WTC11 (cell line): ENCODE measurements at regions not wholly inside any gene's neighbourhood (a gene's known extent, or its start where the extent isn't known, plus 50 kb on each side); places are given as distances from the start of the nearest gene placed in this dataset.

ENCODE experiments used
- ATAC-seq: fragments of 200-7000 bp; cut with Tn5 transposase; 2 replicates; pipeline ENCODE4 v1.10.0; 2021; ENCODE audit warnings: mild to moderate bottlenecking, moderate library complexity
- CTCF ChIA-PET: fragments of 300-600 bp; sonication (Branson Sonifier 250); formaldehyde crosslinking; loops from one replicate; lab custom pipeline; 2021; ENCODE audit warnings: antibody characterized with exemption; lab: Charles Lee
- POLR2A ChIA-PET: fragments of 350-600 bp; sonication (Branson Sonifier 250); formaldehyde crosslinking; loops from one replicate; lab custom pipeline; 2021; ENCODE audit warnings: antibody characterized with exemption; lab: Charles Lee
- DNase-seq: peaks from one replicate; pipeline ENCODE4 v3.0.0; 2021; ENCODE audit warnings: low spot score
- H3K27ac Mint-ChIP-seq: 2 replicates; pipeline ENCODE4 v1.8.0; 2021; ENCODE audit warnings: mixed read lengths
- H3K27me3 Mint-ChIP-seq: 2 replicates; pipeline ENCODE4 v1.8.0; 2021; ENCODE audit warnings: low read depth, mild to moderate bottlenecking, moderate library complexity, mixed read lengths
- H3K36me3 Mint-ChIP-seq: 2 replicates; pipeline ENCODE4 v1.8.0; 2021; ENCODE audit warnings: mixed read lengths
- H3K4me1 Mint-ChIP-seq: 2 replicates; pipeline ENCODE4 v1.8.0; 2022; ENCODE audit warnings: mixed read lengths
- H3K4me3 Mint-ChIP-seq: 2 replicates; pipeline ENCODE4 v1.8.0; 2021; ENCODE audit warnings: mild to moderate bottlenecking, moderate library complexity, mixed read lengths
- H3K9me3 Mint-ChIP-seq: 2 replicates; pipeline ENCODE4 v1.8.0; 2021; ENCODE audit warnings: mixed read lengths
- CREM ChIP-seq: sonication (generic); formaldehyde crosslinking; IDR thresholded peaks from 2 replicates; pipeline ENCODE4 v1.8.1; 2022; ENCODE audit warnings: mild to moderate bottlenecking, missing genetic modification reagents, moderate library complexity
- ELF4 ChIP-seq: sonication (generic); formaldehyde crosslinking; IDR thresholded peaks from 2 replicates; pipeline ENCODE4 v1.8.1; 2022; ENCODE audit warnings: low read depth, mild to moderate bottlenecking, moderate library complexity, missing genetic modification reagents
- FOXK1 ChIP-seq: sonication (generic); formaldehyde crosslinking; IDR thresholded peaks from 2 replicates; pipeline ENCODE4 v1.8.0; 2022; ENCODE audit warnings: mild to moderate bottlenecking, moderate library complexity, missing genetic modification reagents
- JUN ChIP-seq: sonication (generic); formaldehyde crosslinking; IDR thresholded peaks from 2 replicates; pipeline ENCODE4 v1.8.0; 2023; ENCODE audit warnings: mild to moderate bottlenecking, missing genetic modification reagents
- MXD4 ChIP-seq: fragments of 250-450 bp; sonication (Bioruptor Pico); IDR thresholded peaks from 2 replicates; pipeline ENCODE4 v1.8.0; 2021; ENCODE audit warnings: mild to moderate bottlenecking, moderate library complexity, borderline replicate concordance
- MYBL2 ChIP-seq: sonication (generic); formaldehyde crosslinking; IDR thresholded peaks from 2 replicates; pipeline ENCODE4 v1.8.1; 2023; ENCODE audit warnings: mild to moderate bottlenecking, moderate library complexity, missing genetic modification reagents
- NFATC4 ChIP-seq: fragments of 250-450 bp; sonication (Bioruptor Pico); IDR thresholded peaks from 2 replicates; pipeline ENCODE4 v1.9.0; 2021; ENCODE audit warnings: mild to moderate bottlenecking
- NR3C1 ChIP-seq: sonication (generic); formaldehyde crosslinking; conservative IDR thresholded peaks from 2 replicates; pipeline ENCODE4 v1.8.1; 2023; ENCODE audit warnings: low read depth, mild to moderate bottlenecking, missing genetic modification reagents
- SMAD4 ChIP-seq: sonication (generic); formaldehyde crosslinking; IDR thresholded peaks from 2 replicates; pipeline ENCODE4 v1.8.0; 2022; ENCODE audit warnings: mild to moderate bottlenecking, missing genetic modification reagents
- ZNF138 ChIP-seq: sonication (generic); formaldehyde crosslinking; conservative IDR thresholded peaks from 2 replicates; pipeline ENCODE4 v1.8.1; 2022; ENCODE audit warnings: mild to moderate bottlenecking, moderate library complexity, missing genetic modification reagents
- ZNF232 ChIP-seq: sonication (generic); formaldehyde crosslinking; IDR thresholded peaks from 2 replicates; pipeline ENCODE4 v1.8.0; 2022; ENCODE audit warnings: mild to moderate bottlenecking, missing genetic modification reagents
- ZNF423 ChIP-seq: fragments of 250-450 bp; sonication (Bioruptor Pico); IDR thresholded peaks from 2 replicates; pipeline ENCODE4 v2.1.2; 2022; ENCODE audit warnings: mild to moderate bottlenecking, moderate library complexity
- TF ChIP-seq, protein P1 (sequence below): fragments of 250-450 bp; sonication (Bioruptor Pico); IDR thresholded peaks from 2 replicates; pipeline ENCODE4 v1.8.0; 2021; ENCODE audit warnings: mild to moderate bottlenecking
- TF ChIP-seq, protein P2 (sequence below): sonication (generic); formaldehyde crosslinking; IDR thresholded peaks from 2 replicates; pipeline ENCODE4 v1.8.0; 2022; ENCODE audit warnings: mild to moderate bottlenecking, missing genetic modification reagents
- TF ChIP-seq, protein P3 (sequence below): sonication (generic); formaldehyde crosslinking; IDR thresholded peaks from 2 replicates; pipeline ENCODE4 v1.8.0; 2022; ENCODE audit warnings: mild to moderate bottlenecking, missing genetic modification reagents
- TF ChIP-seq, protein P4 (sequence below): sonication (generic); formaldehyde crosslinking; IDR thresholded peaks from 2 replicates; pipeline ENCODE4 v1.8.1; 2022; ENCODE audit warnings: low read depth, missing genetic modification reagents, borderline replicate concordance
- TF ChIP-seq, protein P5 (sequence below): sonication (generic); formaldehyde crosslinking; IDR thresholded peaks from 2 replicates; pipeline ENCODE4 v1.8.0; 2023; ENCODE audit warnings: missing genetic modification reagents, mild to moderate bottlenecking, borderline replicate concordance
- TF ChIP-seq, protein P6 (sequence below): sonication (generic); formaldehyde crosslinking; IDR thresholded peaks from 2 replicates; pipeline ENCODE4 v1.8.1; 2022; ENCODE audit warnings: mild to moderate bottlenecking, missing genetic modification reagents, moderate library complexity, borderline replicate concordance
- TF ChIP-seq, protein P7 (sequence below): fragments of 250-450 bp; sonication (Bioruptor Pico); IDR thresholded peaks from 2 replicates; pipeline ENCODE4 v1.9.0; 2021; ENCODE audit warnings: mild to moderate bottlenecking
- TF ChIP-seq, protein P8 (sequence below): sonication (generic); formaldehyde crosslinking; IDR thresholded peaks from 2 replicates; pipeline ENCODE4 v1.8.1; 2023; ENCODE audit warnings: mild to moderate bottlenecking, moderate library complexity, missing genetic modification reagents

DNA sequence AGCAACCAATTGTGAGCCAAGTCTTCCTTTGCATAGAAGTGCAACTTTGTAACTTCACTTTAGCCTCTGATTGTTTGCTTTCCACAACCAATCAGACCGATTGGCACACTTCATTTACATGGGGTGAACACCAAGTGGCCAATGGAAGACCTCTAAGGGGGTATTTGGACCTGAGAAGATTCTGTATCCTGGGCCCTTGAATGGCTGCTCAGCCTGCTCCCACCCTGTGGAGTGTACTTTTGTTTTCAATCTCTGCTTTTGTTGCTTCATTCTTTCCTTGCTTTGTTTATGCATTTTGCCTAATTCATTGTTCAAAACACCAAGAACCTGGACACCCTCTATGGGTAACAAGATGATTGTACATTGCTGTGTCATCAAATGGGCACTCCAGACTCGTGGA, 385.7 kb upstream of the NRP1 start:
- ChIA-PET CTCF (no interaction called here), POLR2A (no interaction called here)
- H3K4me1 Mint-ChIP-seq, result peaks cover 30% of the 10 kb centered on the region
- peaks cover 11% of the 10 kb centered on the region for H3K36me3 Mint-ChIP-seq
- TF ChIP-seq, protein P1, sequence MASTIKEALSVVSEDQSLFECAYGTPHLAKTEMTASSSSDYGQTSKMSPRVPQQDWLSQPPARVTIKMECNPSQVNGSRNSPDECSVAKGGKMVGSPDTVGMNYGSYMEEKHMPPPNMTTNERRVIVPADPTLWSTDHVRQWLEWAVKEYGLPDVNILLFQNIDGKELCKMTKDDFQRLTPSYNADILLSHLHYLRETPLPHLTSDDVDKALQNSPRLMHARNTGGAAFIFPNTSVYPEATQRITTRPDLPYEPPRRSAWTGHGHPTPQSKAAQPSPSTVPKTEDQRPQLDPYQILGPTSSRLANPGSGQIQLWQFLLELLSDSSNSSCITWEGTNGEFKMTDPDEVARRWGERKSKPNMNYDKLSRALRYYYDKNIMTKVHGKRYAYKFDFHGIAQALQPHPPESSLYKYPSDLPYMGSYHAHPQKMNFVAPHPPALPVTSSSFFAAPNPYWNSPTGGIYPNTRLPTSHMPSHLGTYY, result no peak
- no peak for TF ChIP-seq NR3C1 (CRISPR knock-in tag)
- DNase-seq (no peak), ATAC-seq (no peak)
- H3K27ac Mint-ChIP-seq, result no peak overlapping the region
- no peaks in the 10 kb centered on the region for H3K27me3 Mint-ChIP-seq
- H3K9me3 Mint-ChIP-seq, result peaks cover 19% of the 10 kb centered on the region
- H3K4me3 Mint-ChIP-seq, result no peak overlapping the region

DNA sequence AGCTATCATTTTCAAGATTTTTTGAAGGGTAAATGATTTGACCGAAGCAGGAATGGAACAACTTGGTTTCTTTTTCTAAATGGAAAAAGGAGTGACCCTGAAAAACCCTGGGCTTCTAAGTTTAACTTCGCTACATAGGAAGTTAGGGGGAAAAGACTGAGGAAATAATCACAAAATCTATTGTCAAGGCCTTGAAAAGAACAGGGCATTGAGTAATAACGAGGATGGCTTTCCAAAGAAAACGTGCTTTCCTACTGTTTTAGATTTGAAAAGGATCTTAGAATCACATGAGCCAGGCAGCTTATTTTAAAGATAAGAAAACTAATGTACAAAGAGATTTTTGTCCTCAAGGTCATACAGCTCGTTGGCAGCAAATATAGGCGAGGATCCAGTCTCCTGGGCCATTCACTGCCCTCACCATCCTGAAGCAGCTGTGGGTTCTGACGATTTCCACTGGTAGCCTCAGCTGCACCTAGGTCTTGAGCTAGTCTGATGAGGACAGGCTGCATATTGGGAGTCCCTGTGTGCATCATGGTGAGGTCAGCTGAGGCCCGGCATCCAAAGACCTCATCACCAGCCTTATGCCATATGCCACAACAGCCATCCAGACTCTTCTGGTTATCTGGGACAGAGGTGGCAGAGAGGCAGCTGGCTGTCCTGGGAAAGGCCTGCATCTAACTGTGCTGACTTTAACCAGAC, 384.7 kb upstream of the NRP1 start:
- ATAC-seq, result no peak
- TF ChIP-seq CREM (CRISPR knock-in tag), result no peak
- TF ChIP-seq, protein P2, sequence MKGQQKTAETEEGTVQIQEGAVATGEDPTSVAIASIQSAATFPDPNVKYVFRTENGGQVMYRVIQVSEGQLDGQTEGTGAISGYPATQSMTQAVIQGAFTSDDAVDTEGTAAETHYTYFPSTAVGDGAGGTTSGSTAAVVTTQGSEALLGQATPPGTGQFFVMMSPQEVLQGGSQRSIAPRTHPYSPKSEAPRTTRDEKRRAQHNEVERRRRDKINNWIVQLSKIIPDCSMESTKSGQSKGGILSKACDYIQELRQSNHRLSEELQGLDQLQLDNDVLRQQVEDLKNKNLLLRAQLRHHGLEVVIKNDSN (CRISPR knock-in tag), result no peak
- TF ChIP-seq, protein P3, sequence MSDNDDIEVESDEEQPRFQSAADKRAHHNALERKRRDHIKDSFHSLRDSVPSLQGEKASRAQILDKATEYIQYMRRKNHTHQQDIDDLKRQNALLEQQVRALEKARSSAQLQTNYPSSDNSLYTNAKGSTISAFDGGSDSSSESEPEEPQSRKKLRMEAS, result no peak
- TF ChIP-seq, protein P4, sequence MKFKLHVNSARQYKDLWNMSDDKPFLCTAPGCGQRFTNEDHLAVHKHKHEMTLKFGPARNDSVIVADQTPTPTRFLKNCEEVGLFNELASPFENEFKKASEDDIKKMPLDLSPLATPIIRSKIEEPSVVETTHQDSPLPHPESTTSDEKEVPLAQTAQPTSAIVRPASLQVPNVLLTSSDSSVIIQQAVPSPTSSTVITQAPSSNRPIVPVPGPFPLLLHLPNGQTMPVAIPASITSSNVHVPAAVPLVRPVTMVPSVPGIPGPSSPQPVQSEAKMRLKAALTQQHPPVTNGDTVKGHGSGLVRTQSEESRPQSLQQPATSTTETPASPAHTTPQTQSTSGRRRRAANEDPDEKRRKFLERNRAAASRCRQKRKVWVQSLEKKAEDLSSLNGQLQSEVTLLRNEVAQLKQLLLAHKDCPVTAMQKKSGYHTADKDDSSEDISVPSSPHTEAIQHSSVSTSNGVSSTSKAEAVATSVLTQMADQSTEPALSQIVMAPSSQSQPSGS, result no peak
- no peak for TF ChIP-seq JUN (CRISPR knock-in tag)
- no peak for TF ChIP-seq MXD4 (CRISPR knock-in tag)
- TF ChIP-seq, protein P5, sequence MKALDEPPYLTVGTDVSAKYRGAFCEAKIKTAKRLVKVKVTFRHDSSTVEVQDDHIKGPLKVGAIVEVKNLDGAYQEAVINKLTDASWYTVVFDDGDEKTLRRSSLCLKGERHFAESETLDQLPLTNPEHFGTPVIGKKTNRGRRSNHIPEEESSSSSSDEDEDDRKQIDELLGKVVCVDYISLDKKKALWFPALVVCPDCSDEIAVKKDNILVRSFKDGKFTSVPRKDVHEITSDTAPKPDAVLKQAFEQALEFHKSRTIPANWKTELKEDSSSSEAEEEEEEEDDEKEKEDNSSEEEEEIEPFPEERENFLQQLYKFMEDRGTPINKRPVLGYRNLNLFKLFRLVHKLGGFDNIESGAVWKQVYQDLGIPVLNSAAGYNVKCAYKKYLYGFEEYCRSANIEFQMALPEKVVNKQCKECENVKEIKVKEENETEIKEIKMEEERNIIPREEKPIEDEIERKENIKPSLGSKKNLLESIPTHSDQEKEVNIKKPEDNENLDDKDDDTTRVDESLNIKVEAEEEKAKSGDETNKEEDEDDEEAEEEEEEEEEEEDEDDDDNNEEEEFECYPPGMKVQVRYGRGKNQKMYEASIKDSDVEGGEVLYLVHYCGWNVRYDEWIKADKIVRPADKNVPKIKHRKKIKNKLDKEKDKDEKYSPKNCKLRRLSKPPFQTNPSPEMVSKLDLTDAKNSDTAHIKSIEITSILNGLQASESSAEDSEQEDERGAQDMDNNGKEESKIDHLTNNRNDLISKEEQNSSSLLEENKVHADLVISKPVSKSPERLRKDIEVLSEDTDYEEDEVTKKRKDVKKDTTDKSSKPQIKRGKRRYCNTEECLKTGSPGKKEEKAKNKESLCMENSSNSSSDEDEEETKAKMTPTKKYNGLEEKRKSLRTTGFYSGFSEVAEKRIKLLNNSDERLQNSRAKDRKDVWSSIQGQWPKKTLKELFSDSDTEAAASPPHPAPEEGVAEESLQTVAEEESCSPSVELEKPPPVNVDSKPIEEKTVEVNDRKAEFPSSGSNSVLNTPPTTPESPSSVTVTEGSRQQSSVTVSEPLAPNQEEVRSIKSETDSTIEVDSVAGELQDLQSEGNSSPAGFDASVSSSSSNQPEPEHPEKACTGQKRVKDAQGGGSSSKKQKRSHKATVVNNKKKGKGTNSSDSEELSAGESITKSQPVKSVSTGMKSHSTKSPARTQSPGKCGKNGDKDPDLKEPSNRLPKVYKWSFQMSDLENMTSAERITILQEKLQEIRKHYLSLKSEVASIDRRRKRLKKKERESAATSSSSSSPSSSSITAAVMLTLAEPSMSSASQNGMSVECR, result no peak
- TF ChIP-seq, protein P6, sequence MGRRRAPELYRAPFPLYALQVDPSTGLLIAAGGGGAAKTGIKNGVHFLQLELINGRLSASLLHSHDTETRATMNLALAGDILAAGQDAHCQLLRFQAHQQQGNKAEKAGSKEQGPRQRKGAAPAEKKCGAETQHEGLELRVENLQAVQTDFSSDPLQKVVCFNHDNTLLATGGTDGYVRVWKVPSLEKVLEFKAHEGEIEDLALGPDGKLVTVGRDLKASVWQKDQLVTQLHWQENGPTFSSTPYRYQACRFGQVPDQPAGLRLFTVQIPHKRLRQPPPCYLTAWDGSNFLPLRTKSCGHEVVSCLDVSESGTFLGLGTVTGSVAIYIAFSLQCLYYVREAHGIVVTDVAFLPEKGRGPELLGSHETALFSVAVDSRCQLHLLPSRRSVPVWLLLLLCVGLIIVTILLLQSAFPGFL, result no peak
- TF ChIP-seq FOXK1 (CRISPR knock-in tag), result no peak
- TF ChIP-seq ELF4, result no peak
- no peak for TF ChIP-seq MYBL2 (CRISPR knock-in tag)
- TF ChIP-seq ZNF423 (CRISPR knock-in tag), result no peak
- TF ChIP-seq SMAD4 (CRISPR knock-in tag), result no peak
- TF ChIP-seq ZNF138 (CRISPR knock-in tag), result no peak
- no peak for TF ChIP-seq NFATC4 (CRISPR knock-in tag)
- no peak for TF ChIP-seq ZNF232 (CRISPR knock-in tag)
- TF ChIP-seq, protein P7, sequence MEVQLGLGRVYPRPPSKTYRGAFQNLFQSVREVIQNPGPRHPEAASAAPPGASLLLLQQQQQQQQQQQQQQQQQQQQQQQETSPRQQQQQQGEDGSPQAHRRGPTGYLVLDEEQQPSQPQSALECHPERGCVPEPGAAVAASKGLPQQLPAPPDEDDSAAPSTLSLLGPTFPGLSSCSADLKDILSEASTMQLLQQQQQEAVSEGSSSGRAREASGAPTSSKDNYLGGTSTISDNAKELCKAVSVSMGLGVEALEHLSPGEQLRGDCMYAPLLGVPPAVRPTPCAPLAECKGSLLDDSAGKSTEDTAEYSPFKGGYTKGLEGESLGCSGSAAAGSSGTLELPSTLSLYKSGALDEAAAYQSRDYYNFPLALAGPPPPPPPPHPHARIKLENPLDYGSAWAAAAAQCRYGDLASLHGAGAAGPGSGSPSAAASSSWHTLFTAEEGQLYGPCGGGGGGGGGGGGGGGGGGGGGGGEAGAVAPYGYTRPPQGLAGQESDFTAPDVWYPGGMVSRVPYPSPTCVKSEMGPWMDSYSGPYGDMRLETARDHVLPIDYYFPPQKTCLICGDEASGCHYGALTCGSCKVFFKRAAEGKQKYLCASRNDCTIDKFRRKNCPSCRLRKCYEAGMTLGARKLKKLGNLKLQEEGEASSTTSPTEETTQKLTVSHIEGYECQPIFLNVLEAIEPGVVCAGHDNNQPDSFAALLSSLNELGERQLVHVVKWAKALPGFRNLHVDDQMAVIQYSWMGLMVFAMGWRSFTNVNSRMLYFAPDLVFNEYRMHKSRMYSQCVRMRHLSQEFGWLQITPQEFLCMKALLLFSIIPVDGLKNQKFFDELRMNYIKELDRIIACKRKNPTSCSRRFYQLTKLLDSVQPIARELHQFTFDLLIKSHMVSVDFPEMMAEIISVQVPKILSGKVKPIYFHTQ (CRISPR knock-in tag), result no peak
- TF ChIP-seq, protein P8, sequence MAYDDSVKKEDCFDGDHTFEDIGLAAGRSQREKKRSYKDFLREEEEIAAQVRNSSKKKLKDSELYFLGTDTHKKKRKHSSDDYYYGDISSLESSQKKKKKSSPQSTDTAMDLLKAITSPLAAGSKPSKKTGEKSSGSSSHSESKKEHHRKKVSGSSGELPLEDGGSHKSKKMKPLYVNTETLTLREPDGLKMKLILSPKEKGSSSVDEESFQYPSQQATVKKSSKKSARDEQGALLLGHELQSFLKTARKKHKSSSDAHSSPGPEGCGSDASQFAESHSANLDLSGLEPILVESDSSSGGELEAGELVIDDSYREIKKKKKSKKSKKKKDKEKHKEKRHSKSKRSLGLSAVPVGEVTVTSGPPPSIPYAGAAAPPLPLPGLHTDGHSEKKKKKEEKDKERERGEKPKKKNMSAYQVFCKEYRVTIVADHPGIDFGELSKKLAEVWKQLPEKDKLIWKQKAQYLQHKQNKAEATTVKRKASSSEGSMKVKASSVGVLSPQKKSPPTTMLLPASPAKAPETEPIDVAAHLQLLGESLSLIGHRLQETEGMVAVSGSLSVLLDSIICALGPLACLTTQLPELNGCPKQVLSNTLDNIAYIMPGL (CRISPR knock-in tag), result no peak
- Mint-ChIP-seq H3K9me3 (peaks cover 16% of the 10 kb centered on the region), H3K4me1 (peaks cover 30% of the 10 kb centered on the region), H3K27me3 (no peaks in the 10 kb centered on the region), H3K4me3 (no peak overlapping the region), H3K36me3 (peaks cover 11% of the 10 kb centered on the region), H3K27ac (no peak overlapping the region)
- CTCF ChIA-PET, result no interaction called here
- no peak for DNase-seq
- POLR2A ChIA-PET, result no interaction called here
